HepG2 (cell line): ENCODE measurements at regions not wholly inside any gene's neighbourhood (a gene's known extent, or its start where the extent isn't known, plus 50 kb on each side); places are given as distances from the start of the nearest gene placed in this dataset.

Experiments
- ATAC-seq: fragments of 200-7000 bp; cut with Tn5 transposase; 3 replicates; pipeline ENCODE4 v1.9.1; 2020; ENCODE audit warnings: mild to moderate bottlenecking, moderate library complexity
- BruUV-seq: library from RNA; stranded (reverse); fragments of 400-500 nt; replicated peaks from 2 replicates; lab custom pipeline; 2021; lab: Mats Ljungman, UMichigan
- CTCF ChIA-PET: fragments of 300-600 bp; formaldehyde crosslinking; extraction: SDS; loops from one replicate; lab custom pipeline; 2021; ENCODE audit warnings: low total read pairs, inconsistent platforms, low intra/inter-chr PET ratio; lab: Yijun Ruan, JAX
- POLR2A ChIA-PET: fragments of 350-600 bp; sonication (Branson Sonifier 250); formaldehyde crosslinking; loops from one replicate; lab custom pipeline; 2020; ENCODE audit warnings: antibody characterized with exemption, inconsistent platforms; lab: Yijun Ruan, JAX
- DNase-seq: peaks from one replicate; pipeline ENCODE4 v3.0.0-alpha.2; 2015; ENCODE audit warnings: low spot score
- FAIRE-seq: peaks from 3 replicates; lab custom pipeline; 2011; peaks lifted over from hg19 to GRCh38; lab: Jason Lieb, UNC
- H2AFZ ChIP-seq: one replicate; pipeline ENCODE4 v1.6.1; 2011; ENCODE audit warnings: low read length, inconsistent platforms
- H3K27ac ChIP-seq: fragments of 300-600 bp; 3 replicates; pipeline ENCODE4 v1.8.0; 2011; ENCODE audit warnings: mixed run types, mild to moderate bottlenecking, mixed read lengths, low read length, inconsistent platforms; ENCODE audit not compliant: insufficient read depth; ENCODE audit errors: extremely low read length
- H3K27me3 ChIP-seq, 2 experiments: fragments of 200-600 bp in 1 of 2; 2 replicates in 1 of 2; 3 replicates in 1 of 2; pipeline versions ENCODE4 v1.6.0 to v1.8.0; 2011; ENCODE audit warnings: low read length in 2 of 2, mild to moderate bottlenecking in 2 of 2, moderate library complexity in 2 of 2, inconsistent platforms in 1 of 2; ENCODE audit not compliant: insufficient read depth in 2 of 2, control insufficient read depth in 1 of 2
- H3K36me3 ChIP-seq, 2 experiments: fragments of 200-600 bp in 1 of 2; replicated peaks in 1 of 2; 2 replicates in 1 of 2; 3 replicates in 1 of 2; pipeline versions ENCODE4 v1.5.1 to v1.8.0; 2011; ENCODE audit warnings: low read length in 2 of 2, inconsistent platforms in 1 of 2; ENCODE audit not compliant: insufficient read depth in 2 of 2, control insufficient read depth in 1 of 2
- H3K4me1 ChIP-seq: 2 replicates; pipeline ENCODE4 v1.5.1; 2012; ENCODE audit warnings: low read length, inconsistent platforms; ENCODE audit not compliant: insufficient read depth
- H3K4me2 ChIP-seq: 2 replicates; pipeline ENCODE4 v1.6.0; 2011; ENCODE audit warnings: low read depth, low read length, inconsistent platforms
- H3K4me3 ChIP-seq, 3 experiments: fragments of 200-600 bp in 1 of 3; sonication (generic), shearing (Covaris generic) in 1 of 3; replicated peaks in 1 of 3; 2 replicates each; pipeline ENCODE4 v1.5.1; 2011 to 2016; ENCODE audit warnings: low read length in 3 of 3, inconsistent platforms in 2 of 3, low read depth in 2 of 3, mild to moderate bottlenecking in 2 of 3, control low read depth in 1 of 3, mixed read lengths in 1 of 3; ENCODE audit not compliant: insufficient read depth in 1 of 3
- H3K79me2 ChIP-seq: one replicate; pipeline ENCODE4 v1.6.1; 2011; ENCODE audit warnings: low read length, inconsistent platforms; ENCODE audit not compliant: insufficient read depth
- H3K9ac ChIP-seq: 2 replicates; pipeline ENCODE4 v1.6.0; 2011; ENCODE audit warnings: mild to moderate bottlenecking, low read depth, low read length, inconsistent platforms; ENCODE audit not compliant: insufficient read depth
- H3K9me3 ChIP-seq: 2 replicates; pipeline ENCODE4 v1.5.1; 2012; ENCODE audit warnings: mild to moderate bottlenecking, low read length
- H4K20me1 ChIP-seq: 2 replicates; pipeline ENCODE4 v1.6.0; 2011; ENCODE audit warnings: inconsistent platforms, mild to moderate bottlenecking, low read length, moderate library complexity; ENCODE audit not compliant: insufficient read depth
- ASH2L ChIP-seq: fragments of 300-600, 200-600 bp; sonication (generic); IDR thresholded peaks from 2 replicates; pipeline ENCODE4 v1.7.0; 2017; ENCODE audit warnings: low read depth, mild to moderate bottlenecking, moderate library complexity, mixed read lengths, low read length; ENCODE audit not compliant: insufficient read length
- CHD2 ChIP-seq: IDR thresholded peaks from 2 replicates; pipeline ENCODE4 v1.6.1; 2011; ENCODE audit warnings: low read depth, low read length, improper control_type of control experiment
- DZIP1 ChIP-seq: sonication (generic); formaldehyde crosslinking; IDR thresholded peaks from 2 replicates; pipeline ENCODE4 v1.5.0; 2020; ENCODE audit warnings: mild to moderate bottlenecking, missing genetic modification reagents
- HNRNPL ChIP-seq: fragments of 200-400 bp; formaldehyde crosslinking; IDR thresholded peaks from 2 replicates; pipeline ENCODE4 v1.6.1; 2017; ENCODE audit warnings: mild to moderate bottlenecking, low read depth, low read length
- KLF12 ChIP-seq: sonication (generic); formaldehyde crosslinking; IDR thresholded peaks from 2 replicates; pipeline ENCODE4 v1.4.0; 2020; ENCODE audit warnings: missing genetic modification reagents, borderline replicate concordance
- MZF1 ChIP-seq: sonication (generic); formaldehyde crosslinking; IDR thresholded peaks from 2 replicates; pipeline ENCODE4 v1.8.1; 2023; ENCODE audit warnings: mild to moderate bottlenecking, missing genetic modification reagents, borderline replicate concordance
- NR2F6 ChIP-seq, 2 experiments: IDR thresholded peaks; 2 replicates each; pipeline ENCODE4 v1.6.1; 2016; ENCODE audit warnings: antibody characterized with exemption in 1 of 2, mild to moderate bottlenecking in 1 of 2
- NRL ChIP-seq: sonication (generic); formaldehyde crosslinking; IDR thresholded peaks from 2 replicates; pipeline ENCODE4 v1.5.0; 2020; ENCODE audit warnings: missing genetic modification reagents, mild to moderate bottlenecking, moderate library complexity, borderline replicate concordance
- PHF5A ChIP-seq: IDR thresholded peaks from one replicate; pipeline ENCODE4 v1.6.1; 2018; ENCODE audit warnings: low read depth, missing genetic modification reagents; ENCODE audit not compliant: unreplicated experiment
- POLR2AphosphoS2 ChIP-seq: IDR thresholded peaks from 2 replicates; pipeline ENCODE4 v1.6.1; 2011; ENCODE audit warnings: low read depth, low read length, improper control_type of control experiment
- RARG ChIP-seq: sonication (generic); formaldehyde crosslinking; IDR thresholded peaks from 2 replicates; pipeline ENCODE4 v1.4.0; 2020; ENCODE audit warnings: low read depth, mild to moderate bottlenecking, missing genetic modification reagents
- THYN1 ChIP-seq: sonication (generic); formaldehyde crosslinking; IDR thresholded peaks from 2 replicates; pipeline ENCODE4 v1.8.1; 2023; ENCODE audit warnings: low read depth, mild to moderate bottlenecking, moderate library complexity, missing genetic modification reagents, borderline replicate concordance
- ZNF253 ChIP-seq: sonication (generic); formaldehyde crosslinking; IDR thresholded peaks from 2 replicates; pipeline ENCODE4 v1.8.0; 2022; ENCODE audit warnings: mild to moderate bottlenecking, missing genetic modification reagents, borderline replicate concordance
- ZNF296 ChIP-seq: sonication (generic); formaldehyde crosslinking; conservative IDR thresholded peaks from 2 replicates; pipeline ENCODE4 v1.5.0; 2020; ENCODE audit warnings: mild to moderate bottlenecking, missing genetic modification reagents
- ZNF431 ChIP-seq: sonication (generic); formaldehyde crosslinking; IDR thresholded peaks from 2 replicates; pipeline ENCODE4 v1.9.0; 2022; ENCODE audit warnings: missing genetic modification reagents, low read depth, mild to moderate bottlenecking, borderline replicate concordance
- ZSCAN29 ChIP-seq: sonication (generic); formaldehyde crosslinking; conservative IDR thresholded peaks from 2 replicates; pipeline ENCODE4 v1.4.0; 2020; ENCODE audit warnings: mild to moderate bottlenecking, missing genetic modification reagents
- WGBS: methylation state at CpG from one replicate; pipeline ENCODE4 v1.1.6; 2017; ENCODE audit warnings: low lambda C conversion rate; 5-methylcytosine and 5-hydroxymethylcytosine counted together
- in situ Hi-C: cut with HindIII; loops from 2 replicates; pipeline ENCODE4 v1.10.0; 2017; ENCODE audit warnings: low pct_unique_long_range_greater_than_20kb; ENCODE audit not compliant: extremely low pct_ligation_motif_present
- intact Hi-C: fragments of 100-400 bp; cut with micrococcal nuclease; formaldehyde crosslinking; loops from one replicate; pipeline ENCODE4 v1.10.0; 2022; ENCODE audit not compliant: unreplicated experiment
- TF ChIP-seq, protein P1 (sequence below): sonication (generic); formaldehyde crosslinking; IDR thresholded peaks from 2 replicates; pipeline ENCODE4 v1.4.0; 2020; ENCODE audit warnings: missing genetic modification reagents, borderline replicate concordance

DNA sequence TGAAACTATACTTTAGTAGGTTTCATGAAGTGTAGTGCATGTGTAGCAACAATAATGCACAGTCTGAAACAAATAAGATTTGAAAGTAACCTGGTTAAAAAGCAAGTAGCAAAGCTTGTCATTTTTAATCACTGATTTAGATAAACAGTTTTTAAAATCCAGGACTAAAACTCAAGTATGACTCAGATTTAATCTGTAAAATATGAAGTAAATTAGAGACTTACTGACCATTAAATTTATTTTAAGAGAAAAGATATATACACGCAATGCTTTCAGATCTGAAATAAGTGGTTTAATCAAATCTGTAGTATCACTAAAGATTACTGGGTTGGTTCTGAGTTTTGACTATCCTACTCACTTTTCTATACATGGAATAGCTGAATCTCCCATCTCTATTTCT, 300.7 kb upstream of the RBMS3 start:
- Histone ChIP-seq H3K4me1 (no peaks in the 10 kb centered on the region), H3K9me3 (peaks cover 27% of the 10 kb centered on the region; the same call in 1 of the 2 replicates)
- intact Hi-C loops = no loop called here
- TF ChIP-seq KLF12 (CRISPR knock-in tag) (no peak), NRL (CRISPR knock-in tag) (no peak), ASH2L (no peak), ZSCAN29 (CRISPR knock-in tag) (no peak), ZNF431 (CRISPR knock-in tag) (no peak), RARG (CRISPR knock-in tag) (no peak), ZNF253 (CRISPR knock-in tag) (no peak), NR2F6 (IDR thresholded peaks at IDR 0.05) (no peak), NR2F6 (CRISPR knock-in tag; IDR thresholded peaks at IDR 0.05) (no peak), CHD2 (no peak), HNRNPL (no peak), POLR2AphosphoS2 (no peak), ZNF296 (CRISPR knock-in tag) (no peak), PHF5A (CRISPR knock-in tag) (no peak), MZF1 (no peak), THYN1 (CRISPR knock-in tag) (no peak), DZIP1 (no peak)
- TF ChIP-seq, protein P1, sequence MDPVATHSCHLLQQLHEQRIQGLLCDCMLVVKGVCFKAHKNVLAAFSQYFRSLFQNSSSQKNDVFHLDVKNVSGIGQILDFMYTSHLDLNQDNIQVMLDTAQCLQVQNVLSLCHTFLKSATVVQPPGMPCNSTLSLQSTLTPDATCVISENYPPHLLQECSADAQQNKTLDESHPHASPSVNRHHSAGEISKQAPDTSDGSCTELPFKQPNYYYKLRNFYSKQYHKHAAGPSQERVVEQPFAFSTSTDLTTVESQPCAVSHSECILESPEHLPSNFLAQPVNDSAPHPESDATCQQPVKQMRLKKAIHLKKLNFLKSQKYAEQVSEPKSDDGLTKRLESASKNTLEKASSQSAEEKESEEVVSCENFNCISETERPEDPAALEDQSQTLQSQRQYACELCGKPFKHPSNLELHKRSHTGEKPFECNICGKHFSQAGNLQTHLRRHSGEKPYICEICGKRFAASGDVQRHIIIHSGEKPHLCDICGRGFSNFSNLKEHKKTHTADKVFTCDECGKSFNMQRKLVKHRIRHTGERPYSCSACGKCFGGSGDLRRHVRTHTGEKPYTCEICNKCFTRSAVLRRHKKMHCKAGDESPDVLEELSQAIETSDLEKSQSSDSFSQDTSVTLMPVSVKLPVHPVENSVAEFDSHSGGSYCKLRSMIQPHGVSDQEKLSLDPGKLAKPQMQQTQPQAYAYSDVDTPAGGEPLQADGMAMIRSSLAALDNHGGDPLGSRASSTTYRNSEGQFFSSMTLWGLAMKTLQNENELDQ (CRISPR knock-in tag) = no peak
- TF ChIP-seq, all 625 proteins: peak for 0
- Histone ChIP-seq H3K36me3 (no peaks in the 10 kb centered on the region), H3K4me2 (no peak overlapping the region), H3K9ac (no peak overlapping the region), H3K79me2 (no peaks in the 10 kb centered on the region), H3K4me3 (no peak overlapping the region), H2AFZ (no peak overlapping the region), H4K20me1 (no peaks in the 10 kb centered on the region), H3K27me3 (no peaks in the 10 kb centered on the region), H3K27ac (no peak overlapping the region)
- no TSS peak for BruUV-seq
- 3% methylated on average over 1 of the region's 1 CpG for whole genome bisulfite sequencing
- FAIRE-seq (no peak), ATAC-seq (no peak), DNase-seq (no peak)
- ChIA-PET CTCF (no interaction called here), POLR2A (no interaction called here)
- in situ Hi-C loops = no loop called here
